ENCODE measurements at regions not wholly inside any gene's neighbourhood (a gene's known extent, or its start where the extent isn't known, plus 50 kb on each side); places are given as distances from the start of the nearest gene placed in this dataset.

DNA sequence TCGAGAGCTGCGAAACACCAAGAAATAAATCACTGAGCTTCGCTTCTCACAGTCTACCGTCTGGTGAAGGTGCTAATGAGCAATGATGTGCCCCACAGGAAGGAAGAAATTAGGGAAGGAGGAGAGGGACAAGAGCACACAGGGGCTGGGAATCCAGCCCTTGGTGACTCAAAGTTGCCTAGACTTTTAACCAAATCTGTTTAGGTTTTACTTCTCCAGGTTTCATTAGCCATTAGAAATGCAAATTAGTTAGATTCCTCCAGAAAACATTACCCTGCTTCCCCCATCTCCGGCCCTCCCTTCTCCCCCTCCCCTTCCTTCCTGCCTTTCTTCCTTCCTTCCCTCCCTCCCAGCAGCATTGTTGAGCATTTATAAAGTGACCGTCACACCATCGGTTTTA, 59.3 kb upstream of the UBE2E1 start:
- Mint-ChIP-seq H3K4me3 (peak overlapping the region; percentile 26), H3K9me3 (no peaks in the 10 kb centered on the region), H3K27ac (peak overlapping the region; percentile 74), H3K4me1 (peaks cover 43% of the 10 kb centered on the region), H3K36me3 (ENCODE audit: low read depth) (no peaks in the 10 kb centered on the region), H3K27me3 (ENCODE audit: insufficient read depth) (peaks cover 35% of the 10 kb centered on the region)
- Histone ChIP-seq H3K27me3 (ENCODE audit: control insufficient read depth, insufficient read depth, low read length, poor library complexity, severe bottlenecking) (no peaks in the 10 kb centered on the region), H3K27ac (ENCODE audit: low read depth, low read length) (peak overlapping the region; percentile 4), H3K36me3 (ENCODE audit: control insufficient read depth, insufficient read depth, low read length) (no peaks in the 10 kb centered on the region), H3K9me3 (ENCODE audit: control insufficient read depth, low read length) (no peaks in the 10 kb centered on the region), H3K9ac (ENCODE audit: extremely low read depth, low read length, poor library complexity, severe bottlenecking) (no peak overlapping the region), H3K4me3 (ENCODE audit: low read length) (no peak overlapping the region), H3K4me1 (ENCODE audit: control insufficient read depth, insufficient read depth, low read length) (peaks cover 2% of the 10 kb centered on the region)
- DNase-seq = peak; percentile 74
- 20 to 26% methylated on average over 4 to 7 of the region's 7 CpGs for WGBS, 2 experiments (ENCODE audit: insufficient coverage in 1 of 2, insufficient read length in 1 of 2)
- TF ChIP-seq, protein P1, sequence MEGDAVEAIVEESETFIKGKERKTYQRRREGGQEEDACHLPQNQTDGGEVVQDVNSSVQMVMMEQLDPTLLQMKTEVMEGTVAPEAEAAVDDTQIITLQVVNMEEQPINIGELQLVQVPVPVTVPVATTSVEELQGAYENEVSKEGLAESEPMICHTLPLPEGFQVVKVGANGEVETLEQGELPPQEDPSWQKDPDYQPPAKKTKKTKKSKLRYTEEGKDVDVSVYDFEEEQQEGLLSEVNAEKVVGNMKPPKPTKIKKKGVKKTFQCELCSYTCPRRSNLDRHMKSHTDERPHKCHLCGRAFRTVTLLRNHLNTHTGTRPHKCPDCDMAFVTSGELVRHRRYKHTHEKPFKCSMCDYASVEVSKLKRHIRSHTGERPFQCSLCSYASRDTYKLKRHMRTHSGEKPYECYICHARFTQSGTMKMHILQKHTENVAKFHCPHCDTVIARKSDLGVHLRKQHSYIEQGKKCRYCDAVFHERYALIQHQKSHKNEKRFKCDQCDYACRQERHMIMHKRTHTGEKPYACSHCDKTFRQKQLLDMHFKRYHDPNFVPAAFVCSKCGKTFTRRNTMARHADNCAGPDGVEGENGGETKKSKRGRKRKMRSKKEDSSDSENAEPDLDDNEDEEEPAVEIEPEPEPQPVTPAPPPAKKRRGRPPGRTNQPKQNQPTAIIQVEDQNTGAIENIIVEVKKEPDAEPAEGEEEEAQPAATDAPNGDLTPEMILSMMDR (conservative IDR thresholded peaks at IDR 0.05) = no peak

DNA sequence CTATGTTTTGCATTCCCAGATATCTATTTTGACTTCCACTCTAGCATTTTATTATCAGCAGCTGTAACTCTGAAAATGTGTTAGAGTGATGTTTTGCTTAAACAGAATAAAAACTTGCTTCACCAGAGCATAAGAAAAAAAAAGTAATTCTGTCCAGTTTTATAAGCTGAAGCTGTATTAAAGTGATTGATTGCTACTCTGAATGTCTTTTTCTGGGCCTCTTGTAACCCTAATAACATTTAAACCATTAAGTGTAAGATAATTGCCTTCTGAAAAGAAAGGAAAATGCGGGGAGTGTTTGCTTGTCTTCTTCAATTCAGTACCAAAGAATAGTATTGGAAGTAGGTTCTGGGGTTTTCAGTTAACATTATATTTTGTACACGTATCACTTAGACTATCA, 57.9 kb upstream of the UBE2E1 start:
- no peak overlapping the region for H3K27ac Mint-ChIP-seq

DNA sequence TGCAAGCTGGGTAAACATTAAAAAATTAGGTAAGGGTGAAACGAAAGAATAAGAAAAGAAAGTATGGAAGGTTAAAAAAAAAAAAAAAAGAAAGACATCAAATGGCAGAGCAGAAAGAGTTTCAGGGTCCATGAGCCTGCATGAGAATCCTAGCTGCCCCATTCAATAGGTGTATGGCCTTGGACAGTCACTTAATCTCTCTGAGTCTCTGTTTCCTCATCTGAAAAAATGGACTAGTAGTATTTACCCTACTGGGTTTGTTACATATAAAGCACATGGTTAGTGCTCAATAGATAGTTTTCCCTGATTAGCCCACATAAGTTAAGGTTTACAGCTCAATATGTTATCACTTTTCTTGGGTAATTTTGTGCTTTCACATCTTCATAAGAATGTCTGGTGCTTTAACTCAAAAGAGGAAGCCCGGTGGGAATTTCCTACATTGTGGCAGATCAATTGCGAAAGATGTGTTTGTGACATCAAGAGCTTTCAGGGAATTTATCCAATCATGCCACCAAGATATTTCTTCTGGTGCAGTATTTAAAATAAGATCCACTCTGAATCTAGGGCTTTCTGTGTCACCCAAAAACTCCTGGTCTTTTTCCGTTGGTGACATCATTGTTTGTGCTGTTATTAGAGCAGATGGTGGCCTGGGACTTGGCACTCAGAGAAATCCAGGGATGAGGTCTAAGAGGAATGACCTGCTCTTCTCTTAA, 57.2 kb upstream of the UBE2E1 start:
- TF ChIP-seq, protein P1 (conservative IDR thresholded peaks at IDR 0.05) = no peak
- Histone ChIP-seq H3K9ac (ENCODE audit: extremely low read depth, low read length, poor library complexity, severe bottlenecking) (no peak overlapping the region), H3K36me3 (ENCODE audit: control insufficient read depth, insufficient read depth, low read length) (no peaks in the 10 kb centered on the region), H3K4me3 (ENCODE audit: low read length) (no peak overlapping the region), H3K4me1 (ENCODE audit: control insufficient read depth, insufficient read depth, low read length) (no peaks in the 10 kb centered on the region), H3K27ac (ENCODE audit: low read depth, low read length) (no peak overlapping the region), H3K9me3 (ENCODE audit: control insufficient read depth, low read length) (no peaks in the 10 kb centered on the region), H3K27me3 (ENCODE audit: control insufficient read depth, insufficient read depth, low read length, poor library complexity, severe bottlenecking) (no peaks in the 10 kb centered on the region)
- Mint-ChIP-seq H3K4me1 (peaks cover 39% of the 10 kb centered on the region), H3K4me3 (no peak overlapping the region), H3K36me3 (ENCODE audit: low read depth) (no peaks in the 10 kb centered on the region), H3K9me3 (no peaks in the 10 kb centered on the region), H3K27ac (no peak overlapping the region), H3K27me3 (ENCODE audit: insufficient read depth) (peaks cover 14% of the 10 kb centered on the region)
- WGBS, 2 experiments (ENCODE audit: insufficient coverage in 1 of 2, insufficient read length in 1 of 2) = 60 to 82% methylated on average over 4 of the region's 4 CpGs
- DNase-seq = no peak

More for the DNA sequence above, 57.9 kb upstream of the UBE2E1 start:
- Histone ChIP-seq H3K36me3 (ENCODE audit: control insufficient read depth, insufficient read depth, low read length) (no peaks in the 10 kb centered on the region), H3K27me3 (ENCODE audit: control insufficient read depth, insufficient read depth, low read length, poor library complexity, severe bottlenecking) (no peaks in the 10 kb centered on the region), H3K4me3 (ENCODE audit: low read length) (no peak overlapping the region), H3K9ac (ENCODE audit: extremely low read depth, low read length, poor library complexity, severe bottlenecking) (no peak overlapping the region), H3K9me3 (ENCODE audit: control insufficient read depth, low read length) (no peaks in the 10 kb centered on the region), H3K27ac (ENCODE audit: low read depth, low read length) (no peak overlapping the region), H3K4me1 (ENCODE audit: control insufficient read depth, insufficient read depth, low read length) (peaks cover 2% of the 10 kb centered on the region)
- H3K27me3 Mint-ChIP-seq (ENCODE audit: insufficient read depth) = peaks cover 21% of the 10 kb centered on the region
- 95 to 100% methylated on average over 1 to 2 of the region's 2 CpGs for WGBS, 2 experiments (ENCODE audit: insufficient coverage in 1 of 2, insufficient read length in 1 of 2)
- H3K4me3 Mint-ChIP-seq = no peak overlapping the region
- DNase-seq = no peak
- no peaks in the 10 kb centered on the region for H3K36me3 Mint-ChIP-seq (ENCODE audit: low read depth)
- peaks cover 45% of the 10 kb centered on the region for H3K4me1 Mint-ChIP-seq
- no peaks in the 10 kb centered on the region for H3K9me3 Mint-ChIP-seq
- TF ChIP-seq, protein P1 (conservative IDR thresholded peaks at IDR 0.05) = no peak
